ENCODE measurements at regions not wholly inside any gene's neighbourhood (a gene's known extent, or its start where the extent isn't known, plus 50 kb on each side); places are given as distances from the start of the nearest gene placed in this dataset.

- TF ChIP-seq, protein P1, sequence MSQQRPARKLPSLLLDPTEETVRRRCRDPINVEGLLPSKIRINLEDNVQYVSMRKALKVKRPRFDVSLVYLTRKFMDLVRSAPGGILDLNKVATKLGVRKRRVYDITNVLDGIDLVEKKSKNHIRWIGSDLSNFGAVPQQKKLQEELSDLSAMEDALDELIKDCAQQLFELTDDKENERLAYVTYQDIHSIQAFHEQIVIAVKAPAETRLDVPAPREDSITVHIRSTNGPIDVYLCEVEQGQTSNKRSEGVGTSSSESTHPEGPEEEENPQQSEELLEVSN (IDR thresholded peaks at IDR 0.05; ENCODE audit: borderline replicate concordance, low read depth), result no peak
- no peak for TF ChIP-seq ZC3H11A (IDR thresholded peaks at IDR 0.05)
Observed at GRCh38 chr2:172288603-172289002, 138.8 kb upstream of the ITGA6 start (continued).

- TF ChIP-seq FOXS1 (CRISPR knock-in tag; IDR thresholded peaks at IDR 0.05) (no peak), RFX5 (IDR thresholded peaks at IDR 0.05) (no peak), SMC3 (IDR thresholded peaks at IDR 0.05) (no peak), RCOR1 (IDR thresholded peaks at IDR 0.05; ENCODE audit: low read depth, low read length) (no peak), KDM5A (IDR thresholded peaks at IDR 0.05) (no peak), JUN (IDR thresholded peaks at IDR 0.05) (no peak), ZC3H11A (IDR thresholded peaks at IDR 0.05) (no peak), PBX3 (IDR thresholded peaks at IDR 0.05) (no peak)
- TF ChIP-seq, protein P2, sequence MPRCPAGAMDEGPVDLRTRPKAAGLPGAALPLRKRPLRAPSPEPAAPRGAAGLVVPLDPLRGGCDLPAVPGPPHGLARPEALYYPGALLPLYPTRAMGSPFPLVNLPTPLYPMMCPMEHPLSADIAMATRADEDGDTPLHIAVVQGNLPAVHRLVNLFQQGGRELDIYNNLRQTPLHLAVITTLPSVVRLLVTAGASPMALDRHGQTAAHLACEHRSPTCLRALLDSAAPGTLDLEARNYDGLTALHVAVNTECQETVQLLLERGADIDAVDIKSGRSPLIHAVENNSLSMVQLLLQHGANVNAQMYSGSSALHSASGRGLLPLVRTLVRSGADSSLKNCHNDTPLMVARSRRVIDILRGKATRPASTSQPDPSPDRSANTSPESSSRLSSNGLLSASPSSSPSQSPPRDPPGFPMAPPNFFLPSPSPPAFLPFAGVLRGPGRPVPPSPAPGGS (IDR thresholded peaks at IDR 0.05), result no peak
- Histone ChIP-seq H3K4me3 (no peak overlapping the region), H3K27ac (no peak overlapping the region), H3K9me3 (no peaks in the 10 kb centered on the region), H3K4me2 (no peak overlapping the region), H3K4me1 (no peaks in the 10 kb centered on the region)
- FAIRE-seq (no peak), ATAC-seq (no peak), DNase-seq (ENCODE audit: low read depth in 1 of 2, low spot score in 1 of 2) (no peak)
- ChIA-PET POLR2A (interaction anchor here (0.6 kb wide), 1 partner anchor 54 kb away, joined by 4 read pairs; no protein-coding TSS in a partner anchor), CTCF (interaction anchor here (1.1 to 1.7 kb wide), 2 partner anchors 9 to 116 kb away, joined by 4 read pairs; no protein-coding TSS in a partner anchor)
- 59% methylated on average over 6 of the region's 6 CpGs for WGBS (ENCODE audit: missing lambda C conversion rate)
Observed at GRCh38 chr2:172293952-172294351, 133.4 kb upstream of the ITGA6 start.

DNA sequence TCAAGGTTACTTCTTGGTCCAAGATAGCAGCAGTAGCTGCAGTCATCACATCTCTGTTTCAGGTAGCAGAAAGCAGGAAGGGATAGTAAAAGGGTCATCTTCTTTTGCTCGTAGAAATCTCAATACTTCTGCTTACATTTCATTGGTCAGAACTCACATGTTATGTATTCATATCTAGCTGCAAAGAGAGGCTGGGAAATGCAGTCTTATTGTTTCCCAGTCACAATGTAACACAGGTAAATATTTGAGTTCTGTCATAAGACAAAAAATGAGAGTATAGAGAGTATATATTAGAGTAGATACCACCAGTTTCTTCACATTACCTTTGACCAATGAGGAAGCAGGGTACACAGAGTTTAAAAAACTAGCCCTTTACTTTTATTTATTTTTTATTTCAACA, 132.4 kb upstream of the ITGA6 start:
- no peak overlapping the region for H3K4me2 ChIP-seq
- no peaks in the 10 kb centered on the region for H3K4me1 ChIP-seq
- no peak overlapping the region for H3K4me3 ChIP-seq
- FAIRE-seq (no peak), ATAC-seq (no peak), DNase-seq (ENCODE audit: low read depth in 1 of 2, low spot score in 1 of 2) (no peak)
- TF ChIP-seq NPAS2 (CRISPR knock-in tag; IDR thresholded peaks at IDR 0.05; ENCODE audit: borderline replicate concordance) (no peak), POLR2AphosphoS2 (conservative IDR thresholded peaks at IDR 0.05; ENCODE audit: low read length) (no peak), HOXA7 (CRISPR knock-in tag; IDR thresholded peaks at IDR 0.05) (no peak), CHD4 (IDR thresholded peaks at IDR 0.05; ENCODE audit: borderline replicate concordance) (no peak)
- 30% methylated on average over 1 of the region's 1 CpG for WGBS (ENCODE audit: missing lambda C conversion rate)
- CTCF ChIA-PET, result interaction anchor here (1.0 to 1.3 kb wide), 2 partner anchors 10 to 123 kb away, joined by 3 read pairs; no protein-coding TSS in a partner anchor
- H3K27ac ChIP-seq, result no peak overlapping the region
- POLR2A ChIA-PET, result no interaction called here
- no peaks in the 10 kb centered on the region for H3K9me3 ChIP-seq

GRCh38 chr2:172295677-172296076, 131.7 kb upstream of the ITGA6 start:
- no peak for FAIRE-seq
- H3K4me3 ChIP-seq, result no peak overlapping the region
- no peaks in the 10 kb centered on the region for H3K9me3 ChIP-seq
- H3K4me1 ChIP-seq, result no peaks in the 10 kb centered on the region
- ATAC-seq, result no peak
- H3K27ac ChIP-seq, result no peak overlapping the region
- no peak overlapping the region for H3K4me2 ChIP-seq
- ChIA-PET CTCF (interaction anchor here (0.6 to 1.3 kb wide), 3 partner anchors 10 to 170 kb away, joined by 3 read pairs; no protein-coding TSS in a partner anchor), POLR2A (no interaction called here)
- WGBS (ENCODE audit: missing lambda C conversion rate), result 48% methylated on average over 4 of the region's 4 CpGs
- DNase-seq (ENCODE audit: low read depth in 1 of 2, low spot score in 1 of 2), result no peak
- TF ChIP-seq NR3C1 (IDR thresholded peaks at IDR 0.05) (no peak), ZNF302 (CRISPR knock-in tag; IDR thresholded peaks at IDR 0.05) (no peak), HMGXB4 (CRISPR knock-in tag; IDR thresholded peaks at IDR 0.05; ENCODE audit: borderline replicate concordance) (no peak), SREBF2 (IDR thresholded peaks at IDR 0.05) (no peak), RAD21 (conservative IDR thresholded peaks at IDR 0.05 in 1 of 2, IDR thresholded peaks at IDR 0.05 in 1 of 2) (no peak), FOXS1 (CRISPR knock-in tag; IDR thresholded peaks at IDR 0.05) (no peak), TP53 (CRISPR knock-in tag; IDR thresholded peaks at IDR 0.05) (no peak), CBX8 (IDR thresholded peaks at IDR 0.05) (no peak), POLR2AphosphoS2 (conservative IDR thresholded peaks at IDR 0.05; ENCODE audit: low read length) (no peak), GATA3 (IDR thresholded peaks at IDR 0.05; ENCODE audit: borderline replicate concordance) (no peak), MYC (IDR thresholded peaks at IDR 0.05; ENCODE audit: borderline replicate concordance, low read length) (no peak), PHF8 (IDR thresholded peaks at IDR 0.05; ENCODE audit: borderline replicate concordance, low read depth) (no peak)
- TF ChIP-seq, protein P3, sequence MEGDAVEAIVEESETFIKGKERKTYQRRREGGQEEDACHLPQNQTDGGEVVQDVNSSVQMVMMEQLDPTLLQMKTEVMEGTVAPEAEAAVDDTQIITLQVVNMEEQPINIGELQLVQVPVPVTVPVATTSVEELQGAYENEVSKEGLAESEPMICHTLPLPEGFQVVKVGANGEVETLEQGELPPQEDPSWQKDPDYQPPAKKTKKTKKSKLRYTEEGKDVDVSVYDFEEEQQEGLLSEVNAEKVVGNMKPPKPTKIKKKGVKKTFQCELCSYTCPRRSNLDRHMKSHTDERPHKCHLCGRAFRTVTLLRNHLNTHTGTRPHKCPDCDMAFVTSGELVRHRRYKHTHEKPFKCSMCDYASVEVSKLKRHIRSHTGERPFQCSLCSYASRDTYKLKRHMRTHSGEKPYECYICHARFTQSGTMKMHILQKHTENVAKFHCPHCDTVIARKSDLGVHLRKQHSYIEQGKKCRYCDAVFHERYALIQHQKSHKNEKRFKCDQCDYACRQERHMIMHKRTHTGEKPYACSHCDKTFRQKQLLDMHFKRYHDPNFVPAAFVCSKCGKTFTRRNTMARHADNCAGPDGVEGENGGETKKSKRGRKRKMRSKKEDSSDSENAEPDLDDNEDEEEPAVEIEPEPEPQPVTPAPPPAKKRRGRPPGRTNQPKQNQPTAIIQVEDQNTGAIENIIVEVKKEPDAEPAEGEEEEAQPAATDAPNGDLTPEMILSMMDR (IDR thresholded peaks at IDR 0.05), result no peak
- TF ChIP-seq, protein P1 (IDR thresholded peaks at IDR 0.05; ENCODE audit: borderline replicate concordance, low read depth), result no peak

Data from A549 (cell line).